ENCODE measurements at regions not wholly inside any gene's neighbourhood (a gene's known extent, or its start where the extent isn't known, plus 50 kb on each side); places are given as distances from the start of the nearest gene placed in this dataset.

DNA sequence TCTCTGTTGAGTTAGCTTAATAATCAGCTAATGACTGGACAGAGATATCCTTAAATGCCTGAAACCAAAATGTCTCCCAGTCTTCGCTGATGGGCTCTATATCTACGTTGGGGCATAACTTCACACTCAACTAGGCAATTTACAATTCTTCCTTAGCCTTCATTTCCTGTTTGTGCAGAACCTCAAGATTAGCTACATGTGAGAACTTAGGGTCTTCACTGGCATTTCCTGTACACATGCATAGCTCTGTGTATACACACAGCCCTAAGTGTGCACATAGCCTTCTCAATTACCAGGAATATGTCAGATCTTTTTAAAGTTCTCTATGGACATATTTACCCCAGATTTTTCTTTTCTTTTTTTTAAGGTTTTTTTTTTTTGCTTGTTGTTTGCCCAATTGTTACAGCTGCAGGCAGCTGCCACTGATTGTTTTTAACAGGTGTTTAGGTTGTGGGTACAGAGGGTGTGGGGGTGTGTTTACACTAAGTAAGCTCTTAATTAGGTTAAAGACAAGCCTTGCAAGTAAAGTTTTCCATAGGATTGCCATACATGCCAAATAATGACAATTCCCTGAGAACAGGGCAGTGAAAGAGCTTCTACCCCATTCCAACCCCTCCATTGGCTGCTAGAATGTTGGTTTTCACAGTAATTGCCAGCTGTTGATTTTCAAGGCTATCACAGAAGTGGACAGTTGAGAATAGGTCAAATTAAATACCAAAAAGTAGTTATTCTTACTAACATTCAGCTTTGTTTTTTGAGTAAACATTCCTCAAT lies 441.0 kb downstream of the TLE4 start:
- DNase-seq = no peak

DNA sequence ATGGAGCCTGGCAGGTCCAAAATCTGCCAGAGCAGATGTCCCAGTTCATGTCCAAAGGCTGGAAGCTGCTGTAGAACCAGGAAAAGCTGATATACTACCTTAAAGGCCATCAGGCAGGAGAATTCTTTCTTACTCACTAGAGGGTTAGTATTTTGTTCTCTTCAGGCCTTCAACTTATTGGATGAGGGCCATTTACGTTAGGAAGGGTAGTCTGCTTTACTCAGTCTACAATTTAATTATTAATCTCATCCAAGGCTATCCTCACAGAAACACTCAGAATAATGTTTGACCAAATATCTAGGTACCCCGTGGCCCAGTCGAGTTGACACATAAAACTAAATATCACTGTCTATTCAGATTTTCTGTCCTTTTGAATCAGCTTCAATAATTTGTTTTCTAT lies 437.4 kb downstream of the TLE4 start:
- DNase-seq = no peak

GRCh38 chr9:80004714-80005113 lies 432.9 kb downstream of the TLE4 start:
- no peak for DNase-seq

DNA sequence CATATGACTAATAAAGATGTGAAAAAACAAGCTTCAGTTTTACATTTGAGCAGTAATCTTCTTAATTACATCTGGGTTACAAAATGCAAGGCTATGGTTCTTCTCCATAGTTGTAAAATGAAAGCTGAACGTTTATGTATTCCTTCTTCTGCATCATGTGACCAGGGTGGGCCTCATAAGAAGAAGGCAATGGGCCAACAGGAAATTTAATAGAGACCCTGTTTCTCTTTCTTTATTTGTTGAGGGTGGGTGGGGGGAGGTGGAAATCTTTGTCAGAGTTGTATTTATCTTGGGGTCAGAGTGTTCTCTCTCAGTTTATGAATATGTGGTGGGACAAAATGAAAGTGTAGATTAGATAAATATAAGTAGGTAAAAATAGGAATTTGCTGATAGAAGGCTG lies 418.8 kb downstream of the TLE4 start:
- no peak for DNase-seq

GRCh38 chr9:79989079-79989478 lies 417.3 kb downstream of the TLE4 start:
- DNase-seq = no peak

DNA sequence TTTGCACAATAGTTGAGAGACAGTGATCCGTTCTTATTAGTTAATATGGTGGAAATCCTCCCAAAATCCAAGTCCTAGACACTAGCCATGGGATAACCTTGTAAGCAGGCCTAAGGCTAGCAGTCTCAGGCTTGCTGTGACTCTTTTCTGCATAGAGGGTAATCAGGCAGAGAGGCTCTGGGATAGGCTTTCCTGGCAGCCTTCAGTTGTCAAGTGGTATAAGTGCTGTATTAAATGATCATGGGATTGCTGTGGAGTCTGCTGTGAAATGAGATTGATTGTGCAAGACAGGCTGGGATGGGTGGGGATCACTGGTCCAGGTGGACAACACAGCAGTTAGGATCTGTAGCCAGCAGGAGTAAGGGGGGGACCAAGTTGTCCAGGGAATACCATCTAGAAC lies 416.4 kb downstream of the TLE4 start:
- no peak for DNase-seq

GRCh38 chr9:79986437-79986836 lies 414.7 kb downstream of the TLE4 start:
- no peak for DNase-seq

- DNase-seq = no peak
These were observed 414.0 kb downstream of the TLE4 start for GRCh38 chr9:79985772-79986171.

GRCh38 chr9:79985264-79985663 lies 413.5 kb downstream of the TLE4 start:
- no peak for DNase-seq

DNA sequence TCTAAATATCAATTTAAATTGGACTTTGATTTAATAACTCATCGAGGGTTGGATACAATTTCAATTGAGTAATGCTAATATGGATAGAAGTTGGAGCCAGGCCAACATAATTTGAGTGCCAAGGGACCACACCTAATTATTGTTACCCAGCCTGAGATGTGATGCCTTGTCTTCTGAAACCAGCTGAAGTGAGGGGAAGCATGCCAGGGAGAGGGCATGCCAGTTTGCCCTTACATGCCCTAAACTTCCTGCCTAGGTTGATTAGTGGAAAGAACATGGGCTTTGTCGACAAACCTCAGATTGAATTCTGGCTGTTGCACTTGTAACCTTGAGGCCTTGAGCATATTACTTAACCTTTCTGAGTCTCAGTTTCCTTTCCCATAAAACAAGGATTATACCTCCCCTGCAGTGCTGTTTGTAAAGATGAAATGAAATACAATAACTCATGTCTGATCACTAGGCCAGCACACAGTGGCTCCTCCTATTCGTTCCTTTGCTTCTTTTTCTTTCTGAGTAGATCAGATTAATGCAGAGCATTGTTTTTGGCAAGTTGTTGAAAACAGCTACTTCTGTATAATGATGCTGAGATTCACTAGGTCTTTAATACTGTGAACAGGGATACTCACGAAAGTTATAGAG lies 412.8 kb downstream of the TLE4 start:
- DNase-seq = no peak

DNA sequence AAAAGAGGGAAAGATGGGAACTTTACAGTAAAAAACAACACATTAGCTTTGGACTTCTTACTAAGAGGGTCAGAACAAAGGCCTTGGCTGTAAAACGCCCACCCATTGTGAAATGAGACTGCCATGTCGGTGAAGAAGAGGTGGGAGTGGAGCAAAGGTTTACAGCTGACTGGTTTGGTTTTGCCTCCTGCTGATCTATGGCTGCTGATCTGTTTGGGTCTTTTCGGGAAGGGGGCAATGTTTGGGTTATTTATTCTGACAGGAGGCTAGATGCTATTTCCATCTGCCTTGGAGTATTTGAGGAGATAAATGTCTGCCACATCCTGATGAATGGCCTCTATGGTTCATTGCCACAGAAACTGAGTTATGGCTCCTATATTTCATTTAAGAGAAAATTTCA lies 408.7 kb downstream of the TLE4 start:
- DNase-seq = no peak

- no peak for DNase-seq
These were observed 405.9 kb downstream of the TLE4 start for GRCh38 chr9:79977510-79978197.

GRCh38 chr9:79977074-79977435 lies 405.3 kb downstream of the TLE4 start:
- no peak for DNase-seq

- no peak for DNase-seq
These were observed 404.7 kb downstream of the TLE4 start for GRCh38 chr9:79976257-79977073.

DNA sequence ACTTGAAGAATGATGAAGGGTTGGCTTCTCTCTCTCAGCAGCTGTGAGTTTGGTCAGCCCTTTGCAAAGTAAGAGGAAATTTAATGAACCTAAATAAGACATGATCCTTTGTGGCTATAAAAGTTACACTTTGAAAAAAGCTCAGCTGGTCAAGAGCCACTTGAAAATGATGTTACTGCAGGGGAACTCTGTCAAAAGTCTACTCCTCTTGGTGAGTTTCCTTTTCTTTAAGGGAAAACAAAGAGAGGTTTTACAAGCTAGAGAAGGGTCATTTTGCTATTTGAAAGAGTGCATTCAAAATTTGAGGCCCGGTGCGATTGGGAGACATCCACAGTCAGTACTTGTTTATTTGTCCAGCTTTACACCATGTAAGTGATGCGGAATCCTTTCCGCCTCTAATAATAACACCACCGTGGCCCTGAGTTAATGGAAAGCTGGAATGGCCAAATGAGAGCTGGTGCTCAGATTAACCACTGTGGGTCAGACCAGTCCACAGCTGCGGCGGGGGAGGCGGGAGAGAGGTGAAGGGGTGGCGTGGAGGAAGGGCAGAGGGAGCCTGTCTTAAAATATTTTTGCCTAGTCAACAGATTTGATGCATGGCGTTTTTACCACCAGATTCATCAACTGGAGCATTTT lies 404.0 kb downstream of the TLE4 start:
- DNase-seq = no peak

GRCh38 chr9:79974806-79975422 lies 403.1 kb downstream of the TLE4 start:
- no peak for DNase-seq

DNA sequence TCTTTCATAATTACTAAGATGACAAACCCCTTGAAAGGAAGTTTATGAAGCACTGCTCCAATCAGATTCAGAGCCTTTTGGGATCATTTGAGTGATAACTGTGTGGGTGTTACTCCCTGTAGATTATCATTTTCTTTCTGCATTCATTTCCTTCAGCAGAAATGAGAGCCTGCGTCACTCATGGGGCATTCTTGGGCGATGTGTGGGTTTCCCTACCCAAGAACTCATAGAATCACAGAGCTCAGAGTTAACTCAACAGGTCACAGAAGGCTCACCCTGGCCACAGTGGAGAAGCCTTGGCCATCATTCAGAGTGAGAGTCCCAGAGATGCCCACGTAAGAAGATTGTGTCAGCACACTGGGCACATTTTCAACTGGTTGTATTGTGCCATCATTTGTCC lies 401.9 kb downstream of the TLE4 start:
- no peak for DNase-seq

DNA sequence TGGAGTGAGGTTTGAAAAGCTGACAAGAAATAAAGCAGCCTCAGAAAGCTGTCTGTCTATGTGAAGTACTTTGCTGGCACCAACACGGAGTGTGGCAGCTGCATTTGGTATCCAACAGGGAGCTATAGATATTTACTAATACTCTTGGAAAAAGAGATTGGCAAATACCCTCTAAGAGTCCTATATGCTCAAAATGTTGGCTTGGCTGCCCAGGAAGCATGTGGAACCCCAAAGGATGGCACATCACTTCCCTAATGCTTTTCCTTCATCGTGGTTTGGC lies 398.3 kb downstream of the TLE4 start:
- DNase-seq = no peak

DNA sequence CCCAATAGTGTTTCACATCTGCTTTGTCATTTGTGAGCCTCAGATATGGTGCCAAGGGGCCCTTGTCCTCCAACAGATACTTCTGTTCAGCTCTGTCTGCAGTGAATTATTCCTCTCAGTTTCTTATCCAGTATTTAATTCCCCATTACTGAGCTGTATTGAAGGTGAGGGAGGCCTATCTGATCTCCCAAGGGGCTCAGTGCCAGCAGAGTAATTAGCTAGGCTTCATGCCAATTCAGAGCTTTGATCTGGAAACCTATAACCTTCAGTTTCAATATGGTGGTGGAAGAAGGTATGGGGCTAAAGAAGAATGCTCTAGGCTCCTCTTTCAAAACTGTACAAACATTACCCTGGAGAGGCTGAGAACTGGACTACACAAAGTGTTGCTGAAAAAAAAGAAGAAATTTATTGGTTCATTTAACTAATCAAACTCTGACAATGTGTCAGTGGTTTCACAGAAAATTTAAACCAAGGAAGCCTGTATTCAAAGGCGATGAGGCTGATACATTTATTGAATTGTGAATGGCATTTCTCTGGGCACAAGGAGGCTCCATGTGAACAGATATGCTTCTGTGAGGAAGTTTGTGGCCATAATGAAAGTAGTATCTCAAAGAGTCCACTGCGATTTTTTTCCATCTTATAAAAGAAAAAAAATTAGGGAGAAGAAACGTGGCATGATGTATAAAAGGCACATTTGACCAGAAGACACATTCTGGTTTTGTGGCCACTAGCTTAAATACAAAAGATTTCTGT lies 397.8 kb downstream of the TLE4 start:
- DNase-seq = no peak

DNA sequence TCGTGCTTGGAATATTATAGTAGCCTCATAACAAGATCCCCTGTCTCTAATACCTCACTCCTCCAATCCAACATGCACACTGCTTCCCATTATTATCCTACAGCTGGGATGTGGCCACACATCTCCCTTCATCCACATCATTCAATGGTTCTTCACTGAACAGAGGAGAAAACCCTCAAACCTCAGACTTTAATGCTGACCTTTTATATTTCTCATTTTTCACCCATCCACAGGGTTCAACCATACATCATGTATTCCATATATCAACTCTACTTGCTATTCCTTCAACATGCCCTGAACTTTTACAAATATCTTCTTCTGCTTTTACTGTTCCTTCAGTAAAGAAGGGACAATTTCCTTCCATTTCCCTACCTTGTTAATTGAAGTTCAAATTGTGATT lies 396.8 kb downstream of the TLE4 start:
- no peak for DNase-seq

DNA sequence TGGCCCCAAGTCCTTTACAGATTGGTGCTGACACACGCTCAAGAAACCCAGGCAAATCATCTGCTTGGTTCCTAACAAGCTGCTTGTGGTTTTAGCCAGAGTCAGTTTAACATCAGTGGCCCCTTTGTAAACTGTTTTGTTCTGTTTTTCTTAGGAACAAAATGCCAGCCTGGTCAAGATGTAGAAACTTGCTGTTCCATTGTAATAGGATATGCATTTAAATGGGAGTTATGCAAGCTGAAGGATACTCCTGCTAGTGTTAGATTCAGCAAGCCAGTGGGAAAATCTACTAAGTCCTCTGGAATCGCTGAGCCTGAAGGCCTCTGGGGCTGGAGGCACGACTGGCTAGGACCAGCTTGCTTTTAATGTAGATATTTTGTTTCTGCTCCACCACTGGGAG lies 391.1 kb downstream of the TLE4 start:
- DNase-seq = no peak

DNA sequence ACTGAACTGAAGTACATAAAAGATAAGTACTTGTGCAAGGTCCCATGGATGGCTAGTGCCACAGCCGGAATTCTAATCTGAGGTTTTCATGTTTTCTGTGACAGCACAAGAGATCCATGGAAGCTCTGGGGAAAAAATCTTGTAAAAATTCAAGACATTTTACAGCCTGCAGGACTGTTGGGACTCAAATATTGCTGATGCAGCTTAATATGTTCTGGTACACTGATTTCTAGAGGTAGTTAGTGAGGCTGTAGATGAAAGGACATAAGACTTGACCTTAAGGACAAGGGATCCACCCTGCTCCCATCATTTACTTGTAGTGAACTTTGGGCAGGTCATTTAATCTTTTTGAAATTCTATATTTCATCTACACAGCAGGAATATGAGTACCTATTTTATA lies 390.4 kb downstream of the TLE4 start:
- DNase-seq = no peak

Data from activated CD4-positive, alpha-beta T cell treated with anti-CD3 and anti-CD28 coated beads, Interleukin-2, Interleukin-6, amounts not matched to agents 100 ng/mL and 50 ng/mL, durations not matched to agents 16 hours and 8 hours (primary cell).